Vagina (tissue), 2 donors: ENCODE measurements at regions not wholly inside any gene's neighbourhood (a gene's known extent, or its start where the extent isn't known, plus 50 kb on each side); places are given as distances from the start of the nearest gene placed in this dataset.

Experiments used
- DNase-seq, 2 donors: peaks; one replicate each; pipeline ENCODE4 v3.0.0-alpha.2; 2017; ENCODE audit errors: extremely low spot score in 2 of 2
- H3K27ac ChIP-seq: fragments of 200-600 bp; sonication (generic); one replicate; pipeline ENCODE4 v1.5.1; 2019
- H3K27me3 ChIP-seq: fragments of 200-600 bp; sonication (generic); one replicate; pipeline ENCODE4 v1.5.1; 2019
- H3K36me3 ChIP-seq, 2 donors: fragments of 200-600 bp; sonication (generic); one replicate each; pipeline ENCODE4 v1.5.1; 2017 to 2019
- H3K4me1 ChIP-seq: fragments of 200-600 bp; sonication (generic); one replicate; pipeline ENCODE4 v1.5.1; 2019
- H3K4me3 ChIP-seq, 2 donors: fragments of 200-600 bp; sonication (generic); 1 replicate in 1 of 2; 2 replicates in 1 of 2; pipeline ENCODE4 v1.5.1; 2016 to 2019
- H3K9me3 ChIP-seq: fragments of 200-600 bp; sonication (generic); one replicate; pipeline ENCODE4 v1.5.1; 2019
- POLR2A ChIP-seq, 2 donors: fragments of 450-650 bp; IDR thresholded peaks; one replicate each; pipeline ENCODE4 v1.6.1; 2017; ENCODE audit warnings: antibody characterized with exemption in 2 of 2, mild to moderate bottlenecking in 2 of 2, moderate library complexity in 2 of 2
- POLR2AphosphoS5 ChIP-seq, 2 donors: sonication (generic); formaldehyde crosslinking; IDR thresholded peaks; one replicate each; pipeline ENCODE4 v1.9.0; 2017; ENCODE audit warnings: antibody characterized with exemption in 2 of 2, mild to moderate bottlenecking in 2 of 2, low read depth in 1 of 2; ENCODE audit not compliant: insufficient read depth in 1 of 2
- intact Hi-C: fragments of 100-400 bp; cut with DNase I; formaldehyde crosslinking; loops from one replicate; pipeline ENCODE4 v1.15.1; 2023
- TF ChIP-seq, protein P1 (sequence below), 3 experiments: fragments of 450-650 bp in 2 of 3; fragments of 200-600 bp in 1 of 3; sonication (generic) in 1 of 3; IDR thresholded peaks; one replicate each; pipeline ENCODE4 v1.5.1; 2017 to 2019; ENCODE audit warnings: antibody characterized with exemption in 3 of 3, mild to moderate bottlenecking in 2 of 3, moderate library complexity in 2 of 3

DNA sequence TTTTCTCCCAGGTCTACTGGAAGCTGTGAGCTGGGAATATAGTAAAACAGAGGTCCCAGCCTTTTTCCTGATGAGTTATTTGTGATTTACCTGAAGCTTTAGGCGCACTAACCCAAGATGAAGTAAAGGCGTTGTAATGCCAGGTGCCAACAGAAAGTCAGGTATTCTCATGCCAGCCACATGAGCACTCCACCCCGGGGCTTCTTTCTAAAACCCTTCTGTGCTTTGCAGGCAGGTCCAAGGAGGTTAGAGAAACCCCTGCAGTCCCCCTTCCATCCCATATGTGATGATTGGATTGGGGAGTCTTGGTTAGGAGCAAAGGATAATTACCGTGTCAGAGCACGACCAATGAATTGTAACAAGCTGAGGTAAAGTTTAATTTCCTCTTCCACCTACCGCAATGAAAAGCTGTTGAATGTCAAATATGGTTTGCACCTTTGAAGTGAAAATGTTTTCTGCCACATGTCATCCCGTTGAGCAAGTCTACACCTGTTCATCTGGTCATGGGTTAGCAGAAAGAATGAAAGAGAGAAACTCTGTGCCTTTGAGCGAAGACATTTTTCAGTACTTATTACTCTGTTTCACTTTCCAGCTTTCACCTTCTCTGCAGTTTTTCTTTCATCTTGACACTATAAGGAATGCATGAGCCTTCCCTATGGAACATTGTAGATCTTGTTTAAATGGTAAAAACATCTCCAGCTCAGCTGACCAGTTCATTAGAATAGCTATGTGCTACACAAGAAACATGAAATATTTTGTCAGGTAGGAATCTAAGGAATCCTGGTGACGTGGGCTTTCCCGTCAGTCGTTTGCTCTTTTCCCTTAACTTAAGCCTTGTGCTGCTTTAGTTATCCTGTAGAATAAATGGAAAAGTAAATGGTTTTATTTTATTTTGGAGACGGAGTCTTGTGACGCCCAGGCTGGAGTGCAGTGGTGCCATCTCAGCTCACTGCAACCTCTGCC, 204.6 kb upstream of the IL12A start:
- Histone ChIP-seq H3K4me1 (peaks cover 21% of the 10 kb centered on the region), H3K27me3 (no peaks in the 10 kb centered on the region), H3K9me3 (no peaks in the 10 kb centered on the region), H3K4me3 (no peak overlapping the region), H3K27ac (no peak overlapping the region), H3K36me3 (no peaks in the 10 kb centered on the region)
- TF ChIP-seq, protein P1, sequence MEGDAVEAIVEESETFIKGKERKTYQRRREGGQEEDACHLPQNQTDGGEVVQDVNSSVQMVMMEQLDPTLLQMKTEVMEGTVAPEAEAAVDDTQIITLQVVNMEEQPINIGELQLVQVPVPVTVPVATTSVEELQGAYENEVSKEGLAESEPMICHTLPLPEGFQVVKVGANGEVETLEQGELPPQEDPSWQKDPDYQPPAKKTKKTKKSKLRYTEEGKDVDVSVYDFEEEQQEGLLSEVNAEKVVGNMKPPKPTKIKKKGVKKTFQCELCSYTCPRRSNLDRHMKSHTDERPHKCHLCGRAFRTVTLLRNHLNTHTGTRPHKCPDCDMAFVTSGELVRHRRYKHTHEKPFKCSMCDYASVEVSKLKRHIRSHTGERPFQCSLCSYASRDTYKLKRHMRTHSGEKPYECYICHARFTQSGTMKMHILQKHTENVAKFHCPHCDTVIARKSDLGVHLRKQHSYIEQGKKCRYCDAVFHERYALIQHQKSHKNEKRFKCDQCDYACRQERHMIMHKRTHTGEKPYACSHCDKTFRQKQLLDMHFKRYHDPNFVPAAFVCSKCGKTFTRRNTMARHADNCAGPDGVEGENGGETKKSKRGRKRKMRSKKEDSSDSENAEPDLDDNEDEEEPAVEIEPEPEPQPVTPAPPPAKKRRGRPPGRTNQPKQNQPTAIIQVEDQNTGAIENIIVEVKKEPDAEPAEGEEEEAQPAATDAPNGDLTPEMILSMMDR (IDR thresholded peaks at IDR 0.05) = no peak
- TF ChIP-seq POLR2AphosphoS5 (IDR thresholded peaks at IDR 0.05; ENCODE audit: insufficient read depth in 1 of 2, low read depth in 1 of 2) = peak in 1 of 2 donors; percentile 57
- intact Hi-C loops = no loop called here
- DNase-seq = peak in 1 of 2 donors; percentile 5

DNA sequence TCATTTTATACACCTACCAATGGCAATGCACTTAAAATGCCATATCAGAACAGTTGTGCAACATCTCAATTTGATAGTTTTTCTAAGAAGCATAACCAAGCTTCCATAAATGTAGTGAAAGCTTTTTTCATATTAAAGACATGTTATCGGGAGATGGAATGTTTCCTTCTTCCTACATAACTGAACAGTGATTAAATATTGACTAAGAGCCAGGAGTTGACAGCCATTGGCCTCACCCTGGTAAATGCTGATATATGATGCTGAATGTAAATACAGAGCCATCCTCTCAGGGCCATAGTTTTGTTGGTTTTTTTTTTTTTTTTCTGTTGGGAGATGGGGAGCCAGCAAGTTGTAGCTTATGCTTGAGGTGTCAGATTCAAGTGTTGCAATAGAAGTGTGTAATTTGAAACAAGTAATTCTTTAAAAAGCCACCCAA, 203.3 kb upstream of the IL12A start:
- no peaks in the 10 kb centered on the region for H3K27me3 ChIP-seq
- H3K4me3 ChIP-seq = no peak overlapping the region
- no peaks in the 10 kb centered on the region for H3K36me3 ChIP-seq
- no peak for DNase-seq
- no peaks in the 10 kb centered on the region for H3K9me3 ChIP-seq
- TF ChIP-seq, protein P1 (IDR thresholded peaks at IDR 0.05) = no peak
- TF ChIP-seq POLR2AphosphoS5 (IDR thresholded peaks at IDR 0.05; ENCODE audit: insufficient read depth in 1 of 2, low read depth in 1 of 2) = no peak
- TF ChIP-seq POLR2A (IDR thresholded peaks at IDR 0.05) = no peak
- peaks cover 32% of the 10 kb centered on the region for H3K4me1 ChIP-seq
- H3K27ac ChIP-seq = no peak overlapping the region
- intact Hi-C loops = no loop called here

DNA sequence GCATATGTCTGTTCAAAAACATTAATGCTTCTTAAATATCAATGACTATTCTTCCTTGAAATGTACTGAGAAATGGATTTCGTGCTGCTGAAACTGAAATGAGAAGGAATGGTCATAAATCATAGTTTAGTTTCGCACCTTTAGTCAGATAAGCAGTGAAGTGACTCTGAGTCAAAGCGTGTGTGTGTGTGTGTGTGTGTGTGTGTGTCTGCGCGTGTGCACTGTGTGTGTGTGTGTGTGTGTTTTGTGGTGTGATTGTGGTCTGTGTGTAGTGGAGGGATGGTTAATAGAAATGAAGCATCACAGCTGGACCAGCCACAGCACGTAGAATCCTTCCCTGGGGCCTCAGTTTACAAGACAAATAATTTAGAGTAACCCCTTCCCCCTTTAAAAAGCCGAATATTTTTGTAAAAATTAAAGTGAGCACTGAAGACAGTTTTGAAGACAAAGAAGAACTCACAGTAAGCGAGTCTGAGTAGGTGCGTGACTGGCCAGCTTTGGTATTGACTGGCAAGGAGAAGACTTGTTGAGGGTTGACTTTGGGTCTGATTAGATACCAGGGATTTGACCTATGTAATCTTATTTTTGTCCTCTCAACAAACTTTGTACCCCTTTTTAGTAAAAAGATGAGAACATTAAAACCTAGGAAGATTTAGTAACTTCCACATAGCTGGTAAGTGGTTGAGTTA, 202.0 kb upstream of the IL12A start:
- no peaks in the 10 kb centered on the region for H3K36me3 ChIP-seq
- peaks cover 33% of the 10 kb centered on the region for H3K4me1 ChIP-seq
- H3K27ac ChIP-seq = no peak overlapping the region
- TF ChIP-seq POLR2AphosphoS5 (IDR thresholded peaks at IDR 0.05; ENCODE audit: insufficient read depth in 1 of 2, low read depth in 1 of 2) = no peak
- peak in 1 of 2 donors; percentile 71 for DNase-seq
- H3K4me3 ChIP-seq = no peak overlapping the region
- H3K27me3 ChIP-seq = no peaks in the 10 kb centered on the region
- no peaks in the 10 kb centered on the region for H3K9me3 ChIP-seq
- intact Hi-C loops = no loop called here

DNA sequence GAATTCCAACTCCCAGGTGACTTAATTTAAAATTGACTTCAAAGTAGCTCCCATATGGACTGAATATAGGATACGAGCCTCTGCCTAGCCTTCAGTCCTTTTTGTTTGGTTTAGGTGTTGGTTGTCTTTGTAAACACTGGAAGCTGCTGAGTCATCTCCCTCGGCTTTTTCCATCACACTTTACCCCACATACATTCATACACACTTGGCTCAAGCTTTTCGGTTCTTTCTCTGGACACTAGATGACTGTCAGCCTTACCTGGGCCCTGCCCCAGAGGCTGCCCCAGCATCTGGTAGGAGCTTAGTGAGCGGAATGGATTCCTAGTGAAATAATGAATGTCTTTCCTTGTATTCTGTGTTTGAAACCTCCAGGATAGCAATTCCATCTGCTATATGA, 201.5 kb upstream of the IL12A start:
- intact Hi-C loops = no loop called here
- no peaks in the 10 kb centered on the region for H3K27me3 ChIP-seq
- H3K4me3 ChIP-seq = no peak overlapping the region
- H3K9me3 ChIP-seq = no peaks in the 10 kb centered on the region
- no peaks in the 10 kb centered on the region for H3K36me3 ChIP-seq
- no peak overlapping the region for H3K27ac ChIP-seq
- peaks cover 33% of the 10 kb centered on the region for H3K4me1 ChIP-seq
- peak in 1 of 2 donors; percentile 84 for DNase-seq
- TF ChIP-seq, protein P1 (IDR thresholded peaks at IDR 0.05) = no peak
- TF ChIP-seq POLR2A (IDR thresholded peaks at IDR 0.05) (no peak), POLR2AphosphoS5 (IDR thresholded peaks at IDR 0.05; ENCODE audit: insufficient read depth in 1 of 2, low read depth in 1 of 2) (peak in 1 of 2 donors; percentile 61)

DNA sequence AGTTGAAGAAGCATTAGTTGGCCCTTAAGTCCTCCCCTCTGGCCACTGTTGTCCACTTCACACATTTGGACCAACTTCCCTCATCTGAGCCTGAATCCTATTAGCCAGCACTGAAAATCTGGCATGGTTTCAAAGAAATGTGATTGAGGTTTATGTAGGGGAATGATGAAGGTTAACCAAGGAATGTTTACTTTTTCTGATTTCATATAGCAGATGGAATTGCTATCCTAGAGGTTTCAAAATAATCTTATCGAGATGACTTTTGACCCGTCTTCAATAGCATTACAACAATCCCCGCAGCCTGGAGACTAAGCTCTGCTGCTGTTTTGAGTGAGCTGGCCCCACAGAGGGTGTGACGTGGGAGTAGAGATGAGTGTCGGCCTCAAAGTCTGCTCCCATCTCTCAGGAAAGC, 200.8 kb upstream of the IL12A start:
- Histone ChIP-seq H3K4me3 (no peak overlapping the region), H3K4me1 (peaks cover 33% of the 10 kb centered on the region), H3K27me3 (no peaks in the 10 kb centered on the region), H3K9me3 (no peaks in the 10 kb centered on the region), H3K36me3 (no peaks in the 10 kb centered on the region), H3K27ac (no peak overlapping the region)
- peak in 1 of 2 donors; percentile 10 for DNase-seq
- intact Hi-C loops = no loop called here
- TF ChIP-seq, protein P1 (IDR thresholded peaks at IDR 0.05) = no peak
- no peak for TF ChIP-seq POLR2A (IDR thresholded peaks at IDR 0.05)
- no peak for TF ChIP-seq POLR2AphosphoS5 (IDR thresholded peaks at IDR 0.05; ENCODE audit: insufficient read depth in 1 of 2, low read depth in 1 of 2)
